B cell (primary cell): ENCODE measurements at regions not wholly inside any gene's neighbourhood (a gene's known extent, or its start where the extent isn't known, plus 50 kb on each side); places are given as distances from the start of the nearest gene placed in this dataset.

Experiments
- ATAC-seq: fragments of 200-7000 bp; cut with Tn5 transposase; one replicate; pipeline ENCODE4 v1.10.0; 2021; ENCODE audit warnings: low read depth, mild to moderate bottlenecking, moderate number of reproducible peaks, moderate library complexity
- CTCF ChIA-PET: fragments of 350-600 bp; sonication (Branson Sonifier 250); formaldehyde crosslinking; loops from one replicate; lab custom pipeline; 2021; ENCODE audit warnings: antibody characterized with exemption, inconsistent platforms; lab: Charles Lee
- POLR2A ChIA-PET: fragments of 350-600 bp; sonication (Branson Sonifier 250); formaldehyde crosslinking; loops from one replicate; lab custom pipeline; 2021; ENCODE audit warnings: antibody characterized with exemption; lab: Charles Lee
- DNase-seq: peaks from one replicate; pipeline ENCODE4 v3.0.0; 2013
- H2AFZ ChIP-seq: 2 replicates; pipeline ENCODE4 v1.6.1; 2012; ENCODE audit warnings: mild to moderate bottlenecking, low read depth, low read length; ENCODE audit not compliant: insufficient read depth, poor library complexity, severe bottlenecking
- H3K27ac ChIP-seq, 2 donors: 1 replicate in 1 of 2; 2 replicates in 1 of 2; pipeline ENCODE4 v1.5.1; 2012 to 2013; ENCODE audit warnings: low read length in 2 of 2, mild to moderate bottlenecking in 2 of 2, moderate library complexity in 1 of 2
- H3K27me3 ChIP-seq, 4 experiments: fragments of 200-600 bp in 1 of 4; sonication (generic) in 1 of 4; replicated peaks in 1 of 4; 1 replicate in 2 of 4; 2 replicates in 2 of 4; pipeline versions ENCODE4 v1.6.1 to v1.7.0; 2013 to 2016; ENCODE audit warnings: low read length in 3 of 4, mild to moderate bottlenecking in 2 of 4, mixed read lengths in 1 of 4, moderate library complexity in 1 of 4; ENCODE audit not compliant: insufficient read depth in 4 of 4, control insufficient read depth in 3 of 4; ENCODE audit errors: control extremely low read depth in 1 of 4
- H3K36me3 ChIP-seq, 2 experiments: replicated peaks in 1 of 2; 1 replicate in 1 of 2; 2 replicates in 1 of 2; pipeline versions ENCODE4 v1.6.1 to v1.7.1; 2013; ENCODE audit warnings: low read length in 1 of 2; ENCODE audit not compliant: insufficient read depth in 2 of 2, control insufficient read depth in 1 of 2; ENCODE audit errors: control extremely low read depth in 1 of 2, extremely low read depth in 1 of 2
- H3K4me1 ChIP-seq, 2 donors: fragments of 200-600 bp in 1 of 2; sonication (generic) in 1 of 2; 1 replicate in 1 of 2; 2 replicates in 1 of 2; pipeline versions ENCODE4 v1.5.1 to v1.6.1; 2013 to 2017; ENCODE audit warnings: low read length in 2 of 2; ENCODE audit not compliant: control insufficient read depth in 2 of 2, insufficient read depth in 2 of 2
- H3K4me2 ChIP-seq: replicated peaks from 2 replicates; pipeline ENCODE3; 2012; ENCODE audit warnings: mild to moderate bottlenecking, low read depth, low read length; ENCODE audit not compliant: poor library complexity, severe bottlenecking
- H3K4me3 ChIP-seq, 5 experiments: fragments of 200-600 bp in 1 of 5; sonication (generic) in 1 of 5; 1 replicate in 3 of 5; 2 replicates in 2 of 5; pipeline versions ENCODE4 v1.5.1 to v1.7.0; 2011 to 2016; ENCODE audit warnings: low read length in 4 of 5, mild to moderate bottlenecking in 4 of 5, low read depth in 2 of 5, control low read depth in 1 of 5, moderate library complexity in 1 of 5; ENCODE audit not compliant: insufficient read depth in 1 of 5; ENCODE audit errors: control extremely low read depth in 1 of 5, extremely low read depth in 1 of 5
- H3K79me2 ChIP-seq: fragments of 200-600 bp; sonication (generic); one replicate; pipeline ENCODE4 v1.6.0; 2016; ENCODE audit warnings: low read length; ENCODE audit not compliant: control insufficient read depth, insufficient read depth
- H3K9ac ChIP-seq: fragments of 200-600 bp; sonication (generic); 2 replicates; pipeline ENCODE4 v1.6.1; 2017; ENCODE audit warnings: mild to moderate bottlenecking, low read length, moderate library complexity
- H3K9me3 ChIP-seq, 3 donors: one replicate each; pipeline versions ENCODE4 v1.6.1 to v1.7.1; 2013; ENCODE audit warnings: low read length in 2 of 3; ENCODE audit not compliant: control insufficient read depth in 2 of 3, insufficient read depth in 1 of 3; ENCODE audit errors: control extremely low read depth in 1 of 3
- H4K20me1 ChIP-seq: 2 replicates; pipeline ENCODE4 v1.6.0; 2012; ENCODE audit warnings: mild to moderate bottlenecking, low read length; ENCODE audit not compliant: insufficient read depth, control insufficient read depth, poor library complexity, severe bottlenecking
- H3K27ac Mint-ChIP-seq: one replicate; pipeline ENCODE4 v1.8.0; 2021; ENCODE audit warnings: mixed read lengths
- H3K27me3 Mint-ChIP-seq: one replicate; pipeline ENCODE4 v1.8.0; 2021; ENCODE audit warnings: mixed read lengths
- H3K4me1 Mint-ChIP-seq: one replicate; pipeline ENCODE4 v1.8.0; 2021; ENCODE audit warnings: mixed read lengths
- H3K4me3 Mint-ChIP-seq: one replicate; pipeline ENCODE4 v1.8.0; 2021; ENCODE audit warnings: mixed read lengths
- H3K9me3 Mint-ChIP-seq: one replicate; pipeline ENCODE4 v1.8.0; 2022; ENCODE audit warnings: mixed read lengths; ENCODE audit not compliant: insufficient read depth
- EZH2 ChIP-seq: IDR thresholded peaks from 2 replicates; pipeline ENCODE4 v1.6.1; 2012; ENCODE audit warnings: borderline replicate concordance, low read depth, mild to moderate bottlenecking, moderate library complexity, low read length; ENCODE audit not compliant: insufficient read depth, poor library complexity, severe bottlenecking
- WGBS: methylation state at CpG from one replicate; pipeline ENCODE4 v1.1.5; 2013; ENCODE audit warnings: missing lambda C conversion rate; ENCODE audit not compliant: insufficient coverage; 5-methylcytosine and 5-hydroxymethylcytosine counted together
- intact Hi-C: fragments of 100-400 bp; cut with micrococcal nuclease; formaldehyde crosslinking; loops from one replicate; pipeline ENCODE4 v1.10.0; 2022
- TF ChIP-seq, protein P1 (sequence below): fragments of 200-600 bp; IDR thresholded peaks from one replicate; pipeline ENCODE4 v1.8.0; 2022; ENCODE audit warnings: antibody characterized with exemption, mild to moderate bottlenecking

DNA sequence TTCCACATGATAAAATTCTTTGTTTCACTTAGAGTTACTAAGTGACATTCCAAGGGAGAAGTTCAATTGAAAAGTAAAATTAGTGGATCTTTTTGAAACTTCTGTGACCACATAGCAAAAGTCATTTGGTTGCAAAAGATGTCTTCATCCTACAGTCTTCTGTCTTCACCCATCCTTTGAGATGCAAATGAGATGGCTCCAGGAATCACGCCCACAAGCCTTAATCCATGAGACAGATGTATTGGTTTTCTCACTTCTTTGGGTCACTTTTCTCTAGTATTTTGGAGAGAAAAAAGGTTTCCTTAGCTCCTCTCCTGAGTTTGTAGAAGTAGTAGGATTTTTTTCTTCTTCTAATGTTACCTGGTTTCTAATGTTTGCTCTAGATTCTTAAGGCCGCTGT, 259.5 kb upstream of the SLC10A2 start:
- Histone ChIP-seq H4K20me1 (no peaks in the 10 kb centered on the region), H3K27me3 (no peaks in the 10 kb centered on the region), H3K4me3 (no peak overlapping the region), H3K27ac (no peak overlapping the region), H3K36me3 (no peaks in the 10 kb centered on the region), H3K4me2 (no peak overlapping the region), H2AFZ (no peak overlapping the region), H3K9me3 (peaks cover 0 to 3% (median 0%) of the 10 kb centered on the region in 3 donors), H3K9ac (no peak overlapping the region), H3K4me1 (no peaks in the 10 kb centered on the region), H3K79me2 (no peaks in the 10 kb centered on the region)
- H3K27me3 Mint-ChIP-seq, result no peaks in the 10 kb centered on the region
- H3K4me1 Mint-ChIP-seq, result no peaks in the 10 kb centered on the region
- ATAC-seq, result no peak
- no peaks in the 10 kb centered on the region for H3K9me3 Mint-ChIP-seq
- POLR2A ChIA-PET, result no interaction called here
- no peak overlapping the region for H3K4me3 Mint-ChIP-seq
- DNase-seq, result no peak
- CTCF ChIA-PET, result no interaction called here
- H3K27ac Mint-ChIP-seq, result no peak overlapping the region
- no peak for TF ChIP-seq EZH2
- TF ChIP-seq, protein P1, sequence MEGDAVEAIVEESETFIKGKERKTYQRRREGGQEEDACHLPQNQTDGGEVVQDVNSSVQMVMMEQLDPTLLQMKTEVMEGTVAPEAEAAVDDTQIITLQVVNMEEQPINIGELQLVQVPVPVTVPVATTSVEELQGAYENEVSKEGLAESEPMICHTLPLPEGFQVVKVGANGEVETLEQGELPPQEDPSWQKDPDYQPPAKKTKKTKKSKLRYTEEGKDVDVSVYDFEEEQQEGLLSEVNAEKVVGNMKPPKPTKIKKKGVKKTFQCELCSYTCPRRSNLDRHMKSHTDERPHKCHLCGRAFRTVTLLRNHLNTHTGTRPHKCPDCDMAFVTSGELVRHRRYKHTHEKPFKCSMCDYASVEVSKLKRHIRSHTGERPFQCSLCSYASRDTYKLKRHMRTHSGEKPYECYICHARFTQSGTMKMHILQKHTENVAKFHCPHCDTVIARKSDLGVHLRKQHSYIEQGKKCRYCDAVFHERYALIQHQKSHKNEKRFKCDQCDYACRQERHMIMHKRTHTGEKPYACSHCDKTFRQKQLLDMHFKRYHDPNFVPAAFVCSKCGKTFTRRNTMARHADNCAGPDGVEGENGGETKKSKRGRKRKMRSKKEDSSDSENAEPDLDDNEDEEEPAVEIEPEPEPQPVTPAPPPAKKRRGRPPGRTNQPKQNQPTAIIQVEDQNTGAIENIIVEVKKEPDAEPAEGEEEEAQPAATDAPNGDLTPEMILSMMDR, result no peak
- no CpG with 5 or more reads among the region's 2 CpGs for WGBS
- intact Hi-C loops, result no loop called here

DNA sequence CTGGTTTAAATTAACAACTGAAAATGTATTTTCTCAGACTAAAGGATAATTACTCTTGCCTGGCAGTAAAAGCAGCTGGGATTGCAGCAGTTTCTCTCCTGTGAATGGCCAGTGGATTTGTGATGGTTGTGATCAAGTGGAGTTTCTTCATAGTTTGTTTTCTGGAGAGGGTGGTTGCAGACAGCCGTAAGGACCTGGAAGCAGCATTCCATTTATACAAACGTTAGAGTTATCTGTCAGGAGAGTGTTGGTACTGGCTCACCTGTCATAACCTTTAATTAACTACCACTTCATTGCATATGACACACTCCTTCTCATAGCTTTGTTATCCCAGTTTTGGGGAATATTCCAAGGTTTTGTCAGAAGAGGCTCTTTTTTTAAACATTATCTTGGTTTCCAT, 258.4 kb upstream of the SLC10A2 start:
- no CpG with 5 or more reads among the region's 2 CpGs for WGBS
- POLR2A ChIA-PET, result no interaction called here

More for the DNA sequence above, 258.4 kb upstream of the SLC10A2 start:
- no peak for ATAC-seq
- Mint-ChIP-seq H3K9me3 (no peaks in the 10 kb centered on the region), H3K27me3 (no peaks in the 10 kb centered on the region), H3K4me3 (no peak overlapping the region), H3K27ac (no peak overlapping the region), H3K4me1 (no peaks in the 10 kb centered on the region)
- TF ChIP-seq, protein P1, result no peak
- TF ChIP-seq EZH2, result no peak
- Histone ChIP-seq H3K27ac (no peak overlapping the region), H3K79me2 (no peaks in the 10 kb centered on the region), H2AFZ (no peak overlapping the region), H3K4me2 (no peak overlapping the region), H3K4me1 (no peaks in the 10 kb centered on the region), H3K9ac (no peak overlapping the region), H3K9me3 (peaks cover 0 to 3% (median 0%) of the 10 kb centered on the region in 3 donors), H3K4me3 (no peak overlapping the region), H4K20me1 (no peaks in the 10 kb centered on the region), H3K36me3 (no peaks in the 10 kb centered on the region), H3K27me3 (no peaks in the 10 kb centered on the region)
- DNase-seq, result no peak
- CTCF ChIA-PET, result no interaction called here
- intact Hi-C loops, result no loop called here
